ENCODE measurements at regions not wholly inside any gene's neighbourhood (a gene's known extent, or its start where the extent isn't known, plus 50 kb on each side); places are given as distances from the start of the nearest gene placed in this dataset.

GRCh38 chr14:80352471-80352870 lies 141.2 kb upstream of the DIO2 start:
- Histone ChIP-seq H3K27ac (ENCODE audit: low read depth, low read length, poor library complexity, severe bottlenecking) (no peak overlapping the region), H3K4me3 (ENCODE audit: low read depth, low read length, poor library complexity, severe bottlenecking) (no peak overlapping the region), H3K4me1 (ENCODE audit: insufficient read depth, low read length, poor library complexity, severe bottlenecking) (no peaks in the 10 kb centered on the region), H3K36me3 (ENCODE audit: insufficient read depth, low read length, poor library complexity, severe bottlenecking) (no peaks in the 10 kb centered on the region), H3K27me3 (replicated peaks; ENCODE audit: insufficient read depth, low read depth, low read length, poor library complexity) (no peaks in the 10 kb centered on the region), H3K9me3 (ENCODE audit: low read depth, low read length, poor library complexity, severe bottlenecking) (no peaks in the 10 kb centered on the region)
- POLR2A ChIA-PET (ENCODE audit: low non-redundant PET): interaction anchor here (0.7 kb wide), 1 partner anchor 737 kb away, joined by 4 read pairs; no protein-coding TSS in a partner anchor
- intact Hi-C loops (cut with micrococcal nuclease; ENCODE audit: unreplicated experiment): no loop called here
- DNase-seq (ENCODE audit: low spot score): no peak
- no TSS peak for BruUV-seq (replicated peaks)
- no peak for TF ChIP-seq EZH2 (IDR thresholded peaks at IDR 0.05; ENCODE audit: borderline replicate concordance, low read depth, low read length, poor library complexity, severe bottlenecking)
- no peak for TF ChIP-seq CTCF (conservative IDR thresholded peaks at IDR 0.05; ENCODE audit: low read depth, low read length)
- CTCF ChIA-PET: no interaction called here

GRCh38 chr14:80350707-80351106 lies 139.4 kb upstream of the DIO2 start:
- no peaks in the 10 kb centered on the region for H3K9me3 ChIP-seq (ENCODE audit: low read depth, low read length, poor library complexity, severe bottlenecking)
- no peak overlapping the region for H3K4me3 ChIP-seq (ENCODE audit: low read depth, low read length, poor library complexity, severe bottlenecking)
- H3K27me3 ChIP-seq (replicated peaks; ENCODE audit: insufficient read depth, low read depth, low read length, poor library complexity): no peaks in the 10 kb centered on the region
- no peaks in the 10 kb centered on the region for H3K4me1 ChIP-seq (ENCODE audit: insufficient read depth, low read length, poor library complexity, severe bottlenecking)
- POLR2A ChIA-PET (ENCODE audit: low non-redundant PET): no interaction called here
- no peak for DNase-seq (ENCODE audit: low spot score)
- no TSS peak for BruUV-seq (replicated peaks)
- CTCF ChIA-PET: no interaction called here
- TF ChIP-seq EZH2 (IDR thresholded peaks at IDR 0.05; ENCODE audit: borderline replicate concordance, low read depth, low read length, poor library complexity, severe bottlenecking) (no peak), CTCF (conservative IDR thresholded peaks at IDR 0.05; ENCODE audit: low read depth, low read length) (no peak)
- H3K36me3 ChIP-seq (ENCODE audit: insufficient read depth, low read length, poor library complexity, severe bottlenecking): no peaks in the 10 kb centered on the region
- intact Hi-C loops (cut with micrococcal nuclease; ENCODE audit: unreplicated experiment): no loop called here
- no peak overlapping the region for H3K27ac ChIP-seq (ENCODE audit: low read depth, low read length, poor library complexity, severe bottlenecking)

- intact Hi-C loops (cut with micrococcal nuclease; ENCODE audit: unreplicated experiment): no loop called here
- H3K27ac ChIP-seq (ENCODE audit: low read depth, low read length, poor library complexity, severe bottlenecking): no peak overlapping the region
- POLR2A ChIA-PET (ENCODE audit: low non-redundant PET): no interaction called here
- TF ChIP-seq CTCF (conservative IDR thresholded peaks at IDR 0.05; ENCODE audit: low read depth, low read length) (no peak), EZH2 (IDR thresholded peaks at IDR 0.05; ENCODE audit: borderline replicate concordance, low read depth, low read length, poor library complexity, severe bottlenecking) (no peak)
- no peaks in the 10 kb centered on the region for H3K4me1 ChIP-seq (ENCODE audit: insufficient read depth, low read length, poor library complexity, severe bottlenecking)
- no peaks in the 10 kb centered on the region for H3K36me3 ChIP-seq (ENCODE audit: insufficient read depth, low read length, poor library complexity, severe bottlenecking)
- CTCF ChIA-PET: no interaction called here
- DNase-seq (ENCODE audit: low spot score): no peak
- no TSS peak for BruUV-seq (replicated peaks)
- no peaks in the 10 kb centered on the region for H3K9me3 ChIP-seq (ENCODE audit: low read depth, low read length, poor library complexity, severe bottlenecking)
- no peaks in the 10 kb centered on the region for H3K27me3 ChIP-seq (replicated peaks; ENCODE audit: insufficient read depth, low read depth, low read length, poor library complexity)
- H3K4me3 ChIP-seq (ENCODE audit: low read depth, low read length, poor library complexity, severe bottlenecking): no peak overlapping the region
Measured at GRCh38 chr14:80346395-80346794, 135.1 kb upstream of the DIO2 start.
